IMR-90 (cell line): ENCODE measurements at regions not wholly inside any gene's neighbourhood (a gene's known extent, or its start where the extent isn't known, plus 50 kb on each side); places are given as distances from the start of the nearest gene placed in this dataset.
"Not testable (repeated sequence)": the region's sequence is repeated elsewhere in the genome, so short reads cannot be mapped to it uniquely, and the experiment has no call there.

Experiments used
- ATAC-seq: fragments of 200-7000 bp; cut with Tn5 transposase; 2 replicates; pipeline ENCODE4 v1.9.1; 2020; ENCODE audit warnings: low read depth, mild to moderate bottlenecking, moderate library complexity
- BruUV-seq: library from RNA; stranded (reverse); fragments of 400-500 nt; replicated peaks from 2 replicates; lab custom pipeline; 2021; lab: Mats Ljungman, UMichigan
- CTCF ChIA-PET: fragments of 300-600 bp; formaldehyde crosslinking; extraction: SDS; loops from one replicate; lab custom pipeline; 2021; ENCODE audit warnings: antibody characterized with exemption; lab: Yijun Ruan, JAX
- POLR2A ChIA-PET: fragments of 300-600 bp; sonication (Branson Sonifier 250); formaldehyde crosslinking; loops from one replicate; lab custom pipeline; 2022; ENCODE audit warnings: antibody characterized with exemption; ENCODE audit not compliant: unreplicated experiment; lab: Charles Lee
- DNase-seq: peaks from one replicate; pipeline ENCODE4 v3.0.0; 2013
- H2AFZ ChIP-seq: replicated peaks from 2 replicates; pipeline ENCODE3; 2013; ENCODE audit warnings: low read length, mild to moderate bottlenecking; ENCODE audit not compliant: poor library complexity
- H2AK5ac ChIP-seq: 2 replicates; pipeline ENCODE4 v1.6.1; 2013; ENCODE audit warnings: low read depth, low read length, inconsistent platforms
- H2AK9ac ChIP-seq: replicated peaks from 2 replicates; pipeline ENCODE3; 2013; ENCODE audit warnings: mild to moderate bottlenecking, low read depth, low read length, moderate library complexity; ENCODE audit not compliant: poor library complexity
- H2BK120ac ChIP-seq: 2 replicates; pipeline ENCODE4 v1.6.1; 2013; ENCODE audit warnings: low read depth, low read length, inconsistent platforms
- H2BK15ac ChIP-seq: 3 replicates; pipeline ENCODE4 v1.6.1; 2013; ENCODE audit warnings: low read depth, low read length, inconsistent platforms
- H2BK20ac ChIP-seq: 2 replicates; pipeline ENCODE4 v1.6.1; 2013; ENCODE audit warnings: low read depth, mild to moderate bottlenecking, inconsistent platforms, low read length, moderate library complexity
- H2BK5ac ChIP-seq: 2 replicates; pipeline ENCODE4 v1.6.1; 2013; ENCODE audit warnings: mild to moderate bottlenecking, low read depth, low read length, inconsistent platforms; ENCODE audit not compliant: poor library complexity, severe bottlenecking
- H3K14ac ChIP-seq: replicated peaks from 2 replicates; pipeline ENCODE4 v1.6.1; 2013; ENCODE audit warnings: low read depth, low read length, inconsistent platforms
- H3K18ac ChIP-seq: 2 replicates; pipeline ENCODE4 v1.6.1; 2013; ENCODE audit warnings: low read depth, low read length, control low read depth
- H3K23ac ChIP-seq: 2 replicates; pipeline ENCODE4 v1.6.1; 2013; ENCODE audit warnings: low read depth, low read length, inconsistent platforms
- H3K27ac ChIP-seq: 2 replicates; pipeline ENCODE4 v1.5.1; 2013; ENCODE audit warnings: mild to moderate bottlenecking, control low read depth, low read length; ENCODE audit not compliant: insufficient read depth
- H3K27me3 ChIP-seq: 2 replicates; pipeline ENCODE4 v1.6.1; 2013; ENCODE audit warnings: low read length; ENCODE audit not compliant: control insufficient read depth, insufficient read depth
- H3K36me3 ChIP-seq: 2 replicates; pipeline ENCODE4 v1.6.1; 2013; ENCODE audit warnings: low read length, mixed read lengths; ENCODE audit not compliant: control insufficient read depth, insufficient read depth
- H3K4ac ChIP-seq: 2 replicates; pipeline ENCODE4 v1.6.1; 2013; ENCODE audit warnings: low read depth, low read length, inconsistent platforms
- H3K4me1 ChIP-seq: 2 replicates; pipeline ENCODE4 v1.6.1; 2013; ENCODE audit warnings: low read length, mixed read lengths; ENCODE audit not compliant: control insufficient read depth, insufficient read depth
- H3K4me2 ChIP-seq: 2 replicates; pipeline ENCODE4 v1.6.1; 2013; ENCODE audit warnings: low read depth, mild to moderate bottlenecking, control low read depth, low read length, moderate library complexity
- H3K4me3 ChIP-seq: 2 replicates; pipeline ENCODE4 v1.5.1; 2013; ENCODE audit warnings: low read depth, mild to moderate bottlenecking, control low read depth, low read length, moderate library complexity; ENCODE audit not compliant: insufficient read depth
- H3K56ac ChIP-seq: 2 replicates; pipeline ENCODE4 v1.6.1; 2013; ENCODE audit warnings: low read length, inconsistent platforms; ENCODE audit not compliant: insufficient read depth; ENCODE audit errors: extremely low read depth
- H3K79me1 ChIP-seq, 2 experiments: 2 replicates each; pipeline ENCODE4 v1.6.1; 2013; ENCODE audit warnings: low read length in 2 of 2, inconsistent platforms in 1 of 2, low read depth in 1 of 2
- H3K9ac ChIP-seq: 2 replicates; pipeline ENCODE4 v1.6.1; 2013; ENCODE audit warnings: low read depth, low read length, control low read depth
- H3K9me1 ChIP-seq: 2 replicates; pipeline ENCODE4 v1.6.1; 2013; ENCODE audit warnings: low read length, inconsistent platforms; ENCODE audit not compliant: insufficient read depth
- H3K9me3 ChIP-seq: 2 replicates; pipeline ENCODE4 v1.6.1; 2013; ENCODE audit warnings: low read length; ENCODE audit not compliant: control insufficient read depth, insufficient read depth
- H4K20me1 ChIP-seq: 2 replicates; pipeline ENCODE4 v1.6.1; 2013; ENCODE audit warnings: low read length, inconsistent platforms; ENCODE audit not compliant: insufficient read depth
- H4K5ac ChIP-seq: 2 replicates; pipeline ENCODE4 v1.6.1; 2013; ENCODE audit warnings: mild to moderate bottlenecking, low read depth, low read length, control low read depth
- H4K8ac ChIP-seq, 2 experiments: 2 replicates each; pipeline ENCODE4 v1.6.1; 2013; ENCODE audit warnings: low read depth in 2 of 2, low read length in 2 of 2, control low read depth in 1 of 2, inconsistent platforms in 1 of 2
- H4K91ac ChIP-seq: 2 replicates; pipeline ENCODE4 v1.6.1; 2013; ENCODE audit warnings: low read depth, low read length, inconsistent platforms; ENCODE audit not compliant: insufficient read depth
- WGBS, 2 experiments: methylation state at CpG; one replicate each; pipeline versions ENCODE4 v1.1.5 to v1.1.7; 2013; ENCODE audit warnings: missing lambda C conversion rate in 2 of 2; ENCODE audit not compliant: insufficient read length in 1 of 2; ENCODE audit errors: extremely low coverage in 2 of 2; 5-methylcytosine and 5-hydroxymethylcytosine counted together
- dilution Hi-C: fragments of 300-500 bp; cut with HindIII; formaldehyde crosslinking; loops from one replicate; pipeline ENCODE4 v1.14.3; 2018; ENCODE audit warnings: low sequenced_read_pairs; ENCODE audit not compliant: unreplicated experiment
- in situ Hi-C: fragments of 300-500 bp; cut with MboI; formaldehyde crosslinking; loops from 3 replicates; pipeline ENCODE4 v1.14.3; 2019; ENCODE audit warnings: low sequenced_read_pairs, inconsistent platforms, mixed read lengths
- intact Hi-C: fragments of 100-400 bp; cut with micrococcal nuclease; formaldehyde crosslinking; loops from 2 replicates; pipeline ENCODE4 v1.10.0; 2022

- H2AFZ ChIP-seq, H3K4me2 ChIP-seq, H2BK5ac ChIP-seq, H3K4me1 ChIP-seq, H4K8ac ChIP-seq, H4K91ac ChIP-seq, H3K4ac ChIP-seq, H3K36me3 ChIP-seq, H2BK15ac ChIP-seq, intact Hi-C loops, H4K5ac ChIP-seq, H3K23ac ChIP-seq, H3K9ac ChIP-seq, H4K20me1 ChIP-seq, H3K18ac ChIP-seq, H3K56ac ChIP-seq, H3K14ac ChIP-seq, ATAC-seq, BruUV-seq, dilution Hi-C loops, H3K9me1 ChIP-seq, POLR2A ChIA-PET, H2BK20ac ChIP-seq, H3K4me3 ChIP-seq, H3K27ac ChIP-seq, H2BK120ac ChIP-seq, H3K79me1 ChIP-seq, DNase-seq, H2AK5ac ChIP-seq, H2AK9ac ChIP-seq, H3K9me3 ChIP-seq, H3K27me3 ChIP-seq: not testable (repeated sequence)
- in situ Hi-C loops, result loop anchor here (25.0 kb wide), 1 partner anchor 751 kb away; no protein-coding TSS in a partner anchor
- no CpG with 5 or more reads among the region's 7 CpGs for WGBS, 2 experiments
- CTCF ChIA-PET, result interaction anchor here (0.6 kb wide), 1 partner anchor 28 kb away, joined by 5 read pairs; no protein-coding TSS in a partner anchor
Observed at GRCh38 chr19:29886106-29886505, 55.9 kb upstream of the URI1 start.
